SW 1271 (cell line): ENCODE measurements at regions not wholly inside any gene's neighbourhood (a gene's known extent, or its start where the extent isn't known, plus 50 kb on each side); places are given as distances from the start of the nearest gene placed in this dataset.
A peak's percentile ranks its signal among the peaks of the same experiment; 100 is the strongest.
"Not testable (repeated sequence)": the region's sequence is repeated elsewhere in the genome, so short reads cannot be mapped to it uniquely, and the experiment has no call there.

Experiments
- DNase-seq, 2 experiments: peaks; one replicate each; lab custom pipeline; 2025; lab: John Stamatoyannopoulos, UW

GRCh38 chr12:31820832-31821231 lies 92.0 kb upstream of the AMN1 start:
- DNase-seq = no peak

DNA sequence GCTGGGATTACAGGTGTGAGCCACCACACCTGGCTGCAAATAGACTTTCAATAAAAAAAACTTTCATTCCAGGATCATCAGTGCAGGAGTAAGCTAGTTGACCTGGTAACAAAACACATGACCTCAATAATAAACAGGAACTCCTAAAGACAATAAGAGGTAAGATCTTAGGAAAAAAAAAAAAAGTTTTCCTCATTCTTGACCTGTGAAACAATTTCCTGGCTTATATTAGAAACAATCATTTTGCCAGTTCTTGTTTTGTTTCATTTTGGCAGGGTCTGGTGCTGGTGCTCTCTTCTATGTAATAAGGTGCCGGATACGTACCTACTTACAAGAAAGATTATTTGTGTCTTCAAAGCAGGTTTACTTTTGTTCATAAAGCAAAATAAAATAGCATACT lies 90.6 kb upstream of the AMN1 start:
- DNase-seq = peak in 1 of 2 experiments; percentile 23

GRCh38 chr12:31818623-31819268 lies 89.9 kb upstream of the AMN1 start:
- no peak for DNase-seq

DNA sequence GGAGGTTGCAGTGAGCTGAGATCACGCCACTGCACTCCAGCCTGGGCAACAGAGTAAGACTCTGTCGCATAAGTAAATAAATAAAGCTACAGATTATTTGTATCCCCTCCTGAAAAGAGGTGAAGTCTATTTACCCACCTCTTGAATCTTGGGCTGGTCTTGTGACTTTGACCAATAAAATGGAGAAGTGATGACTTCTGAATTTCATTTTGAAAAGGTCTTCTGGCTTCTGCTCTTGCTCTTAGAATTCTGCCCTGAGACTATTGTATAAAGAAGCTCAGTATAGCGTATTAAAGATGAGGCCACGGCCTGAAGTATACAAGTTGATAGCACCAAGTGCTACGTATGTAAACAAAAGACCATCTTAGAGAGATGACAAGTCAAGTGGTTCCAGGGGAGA lies 88.3 kb upstream of the AMN1 start:
- no peak for DNase-seq

DNA sequence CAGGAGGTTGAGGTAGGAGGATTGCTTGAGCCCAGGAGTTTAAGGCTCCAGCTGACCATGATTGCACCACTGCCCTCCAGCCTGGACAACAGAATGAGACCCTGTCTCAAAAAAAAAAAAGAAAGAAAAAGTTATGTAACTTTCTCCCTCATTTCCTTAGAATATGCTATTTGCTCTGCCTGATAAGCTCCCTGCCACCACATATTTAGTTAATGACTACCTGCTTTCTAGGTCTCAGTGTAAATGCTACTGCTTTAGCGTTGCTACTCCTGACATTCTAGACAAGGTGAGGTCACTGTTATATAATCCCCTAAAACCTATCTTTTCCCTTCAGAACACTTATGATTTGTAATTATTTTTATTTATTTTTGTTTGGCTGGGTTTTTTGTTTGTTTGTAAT lies 86.3 kb upstream of the AMN1 start:
- no peak for DNase-seq

DNA sequence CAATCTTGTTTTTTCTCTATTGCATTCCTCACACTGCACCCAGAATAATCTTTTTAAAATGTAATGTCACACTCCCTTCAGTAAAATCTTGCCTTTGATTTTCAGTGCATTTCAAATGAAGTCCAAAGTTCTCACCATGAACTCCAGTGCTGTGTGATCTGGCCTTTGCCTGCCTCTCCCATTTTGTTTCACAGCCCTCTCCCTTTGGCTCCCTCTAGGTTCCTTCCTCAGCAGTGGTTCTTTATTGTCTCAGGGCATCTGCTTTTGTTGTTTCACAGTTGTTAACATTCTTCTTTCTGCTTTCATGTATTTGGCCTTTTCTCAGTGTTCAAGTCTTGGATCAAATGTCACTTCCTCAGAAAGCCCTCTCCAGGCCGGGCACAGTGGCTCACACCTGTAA lies 84.5 kb upstream of the AMN1 start:
- DNase-seq = no peak

GRCh38 chr12:31807773-31808097 lies 78.9 kb upstream of the AMN1 start:
- no peak for DNase-seq

- DNase-seq = not testable (repeated sequence)
These were observed 78.4 kb upstream of the AMN1 start for GRCh38 chr12:31807081-31807772.

DNA sequence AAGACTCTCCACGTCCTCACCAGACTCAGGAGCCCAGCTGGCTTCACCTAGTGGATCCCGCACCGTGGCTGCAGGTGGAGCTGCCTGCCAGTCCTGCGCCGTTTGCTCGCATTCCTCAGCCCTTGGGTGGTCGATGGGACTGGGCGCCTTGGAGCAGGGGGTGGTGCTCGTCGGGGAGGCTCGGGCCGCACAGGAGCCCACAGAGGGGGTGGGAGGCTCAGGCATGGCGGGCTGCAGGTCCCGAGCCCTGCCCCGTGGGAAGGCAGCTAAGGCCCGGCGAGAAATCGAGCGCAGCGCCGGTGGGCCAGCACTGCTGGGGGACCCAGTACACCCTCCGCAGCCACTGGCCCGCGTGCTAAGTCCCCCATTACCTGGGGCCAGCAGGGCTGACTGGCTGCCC lies 76.9 kb upstream of the AMN1 start:
- not testable (repeated sequence) for DNase-seq

GRCh38 chr12:31804707-31805106 lies 75.9 kb upstream of the AMN1 start:
- not testable (repeated sequence) for DNase-seq

DNA sequence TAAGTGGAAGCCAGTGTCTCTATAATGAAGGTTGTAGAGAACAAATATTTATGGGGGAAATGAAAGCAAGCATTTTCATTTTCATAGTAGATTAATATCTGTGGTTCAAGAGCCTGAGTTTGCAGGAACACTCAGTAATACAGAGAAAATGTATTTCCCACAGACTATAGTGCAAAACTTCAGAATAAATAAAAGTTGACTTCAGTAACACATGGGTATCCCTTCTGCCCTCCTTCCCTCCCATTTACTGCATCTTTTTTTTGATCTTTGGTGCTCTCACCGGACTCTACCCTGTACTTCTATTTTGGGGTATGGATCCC lies 75.3 kb upstream of the AMN1 start:
- DNase-seq = no peak

GRCh38 chr12:31803306-31804184 lies 74.7 kb upstream of the AMN1 start:
- DNase-seq = no peak

GRCh38 chr12:31801872-31802271 lies 73.1 kb upstream of the AMN1 start:
- DNase-seq = no peak

GRCh38 chr12:31797230-31797872 lies 68.5 kb upstream of the AMN1 start:
- no peak for DNase-seq

GRCh38 chr12:31796270-31796951 lies 67.6 kb upstream of the AMN1 start:
- no peak for DNase-seq

DNA sequence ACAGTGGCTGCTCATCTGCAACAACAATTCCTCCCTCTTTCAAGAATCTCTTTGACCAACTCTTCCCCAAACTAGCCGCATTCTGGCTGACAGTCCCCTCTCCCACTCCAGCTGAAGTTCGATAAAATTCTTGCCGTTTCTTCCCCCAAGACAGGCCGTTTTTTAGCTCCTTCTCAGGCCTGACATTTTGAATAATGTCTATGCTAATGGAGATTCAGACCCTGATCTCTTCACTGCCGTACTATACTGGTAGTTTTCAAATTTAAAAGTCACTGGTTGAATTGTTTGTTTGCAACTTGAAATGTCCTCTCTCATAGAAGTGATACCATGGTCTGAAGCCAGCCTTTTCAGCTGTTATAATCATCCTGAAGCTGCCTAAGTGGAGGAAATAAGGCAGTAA lies 65.9 kb upstream of the AMN1 start:
- DNase-seq = no peak

DNA sequence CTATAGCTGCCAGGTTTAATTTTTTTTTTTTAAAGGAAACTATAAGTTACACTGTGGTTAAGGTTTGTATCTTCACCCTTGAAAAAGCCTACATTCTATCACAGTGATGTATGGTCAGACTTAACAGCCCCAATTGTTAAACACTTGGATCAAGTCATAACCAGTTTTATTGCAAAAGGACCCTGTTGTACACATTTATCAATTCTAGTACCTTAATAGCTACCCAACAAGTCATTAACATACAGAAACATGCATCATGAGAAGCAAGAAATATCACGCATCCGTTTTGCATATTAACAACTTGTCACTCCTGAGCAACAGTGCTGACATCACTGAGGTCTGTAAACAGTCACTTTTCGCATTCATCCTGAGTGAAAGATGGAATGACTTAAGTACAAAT lies 62.4 kb upstream of the AMN1 start:
- DNase-seq = not testable (repeated sequence)

- no peak for DNase-seq
These were observed 61.9 kb upstream of the AMN1 start for GRCh38 chr12:31790759-31791158.

GRCh38 chr12:31785318-31785717 lies 56.5 kb upstream of the AMN1 start:
- no peak for DNase-seq

DNA sequence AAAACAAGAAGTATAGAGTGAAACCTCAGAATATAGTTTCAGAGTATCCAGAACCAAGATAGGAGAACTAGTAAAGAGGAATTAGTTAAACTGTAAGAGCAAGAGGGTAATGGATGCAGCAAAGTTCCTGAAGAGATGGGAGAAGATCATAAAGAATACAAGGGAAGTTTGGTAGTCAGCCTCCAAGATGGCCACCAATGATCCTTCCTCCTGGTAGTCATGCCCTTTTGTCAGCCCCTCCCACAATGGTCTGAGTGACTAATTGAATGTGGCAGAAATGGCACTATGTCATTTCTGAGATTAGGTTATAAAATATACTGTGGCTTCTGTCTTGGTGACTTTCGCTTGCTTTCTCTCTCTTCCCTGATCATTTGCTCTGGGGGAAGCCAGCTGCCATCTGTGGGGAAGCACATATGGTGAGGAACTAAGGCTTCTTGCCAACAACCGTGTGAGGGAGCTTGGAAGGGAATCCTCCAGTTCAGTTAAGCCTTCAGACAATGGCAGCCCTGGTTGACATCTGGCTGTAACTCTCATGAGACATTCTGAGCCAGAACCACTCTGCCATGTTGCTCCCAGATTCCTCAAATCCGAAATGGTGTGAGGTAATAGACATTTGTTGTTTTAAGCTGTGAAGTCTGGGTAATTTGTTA lies 55.3 kb upstream of the AMN1 start:
- no peak for DNase-seq

- no peak for DNase-seq
These were observed 54.7 kb upstream of the AMN1 start for GRCh38 chr12:31783556-31783955.
